Astrocyte of the cerebellum (primary cell): ENCODE measurements at regions not wholly inside any gene's neighbourhood (a gene's known extent, or its start where the extent isn't known, plus 50 kb on each side); places are given as distances from the start of the nearest gene placed in this dataset.

Experiments
- DNase-seq: peaks from one replicate; pipeline ENCODE4 v3.0.0-alpha.2; 2011; ENCODE audit warnings: low read depth
- H3K4me3 ChIP-seq: 2 replicates; pipeline ENCODE4 v1.5.1; 2011; ENCODE audit warnings: mild to moderate bottlenecking, low read depth, low read length, moderate library complexity
- CTCF ChIP-seq: IDR thresholded peaks from 2 replicates; pipeline ENCODE4 v1.5.1; 2012; ENCODE audit warnings: low read length, low read depth, moderate library complexity, mild to moderate bottlenecking; ENCODE audit errors: missing control alignments
- in situ Hi-C: cut with HindIII; loops from 2 replicates; pipeline ENCODE4 v1.10.0; 2017; ENCODE audit warnings: low sequenced_read_pairs

- TF ChIP-seq CTCF = no peak
- H3K4me3 ChIP-seq = no peak overlapping the region
- no peak for DNase-seq
- in situ Hi-C loops = no loop called here
Observed at GRCh38 chr5:2461701-2462691, 289.5 kb downstream of the IRX2 start.

- in situ Hi-C loops = no loop called here
- H3K4me3 ChIP-seq = no peak overlapping the region
- TF ChIP-seq CTCF = no peak
Observed at GRCh38 chr5:2460098-2460497, 291.4 kb downstream of the IRX2 start.

GRCh38 chr5:2459251-2459650, 292.2 kb downstream of the IRX2 start:
- TF ChIP-seq CTCF = no peak
- in situ Hi-C loops = no loop called here
- H3K4me3 ChIP-seq = no peak overlapping the region
- DNase-seq = no peak

More at GRCh38 chr5:2460098-2460497, 291.4 kb downstream of the IRX2 start:
- DNase-seq = no peak

- H3K4me3 ChIP-seq = no peak overlapping the region
- DNase-seq = no peak
- TF ChIP-seq CTCF = no peak
- in situ Hi-C loops = no loop called here
Observed at GRCh38 chr5:2455878-2456277, 295.6 kb downstream of the IRX2 start.

- in situ Hi-C loops = no loop called here
- DNase-seq = no peak
- TF ChIP-seq CTCF = no peak
- H3K4me3 ChIP-seq = no peak overlapping the region
Observed at GRCh38 chr5:2454876-2455275, 296.6 kb downstream of the IRX2 start.

GRCh38 chr5:2453781-2454180, 297.7 kb downstream of the IRX2 start:
- no peak overlapping the region for H3K4me3 ChIP-seq
- DNase-seq = no peak
- in situ Hi-C loops = no loop called here
- no peak for TF ChIP-seq CTCF
